Tibial nerve (tissue), 3 donors: ENCODE measurements at regions not wholly inside any gene's neighbourhood (a gene's known extent, or its start where the extent isn't known, plus 50 kb on each side); places are given as distances from the start of the nearest gene placed in this dataset.

Source experiments
- POLR2A ChIP-seq, 2 donors: fragments of 450-650 bp; IDR thresholded peaks; one replicate each; pipeline ENCODE4 v1.6.1; 2017; ENCODE audit warnings: antibody characterized with exemption in 2 of 2, mild to moderate bottlenecking in 2 of 2, moderate library complexity in 2 of 2
- TF ChIP-seq, protein P1 (sequence below), 5 experiments: fragments of 200-600 bp in 3 of 5; fragments of 450-650 bp in 2 of 5; sonication (generic) in 3 of 5; IDR thresholded peaks; one replicate each; pipeline ENCODE4 v1.5.1; 2016 to 2019; ENCODE audit warnings: antibody characterized with exemption in 5 of 5, mild to moderate bottlenecking in 3 of 5, moderate library complexity in 2 of 5

DNA sequence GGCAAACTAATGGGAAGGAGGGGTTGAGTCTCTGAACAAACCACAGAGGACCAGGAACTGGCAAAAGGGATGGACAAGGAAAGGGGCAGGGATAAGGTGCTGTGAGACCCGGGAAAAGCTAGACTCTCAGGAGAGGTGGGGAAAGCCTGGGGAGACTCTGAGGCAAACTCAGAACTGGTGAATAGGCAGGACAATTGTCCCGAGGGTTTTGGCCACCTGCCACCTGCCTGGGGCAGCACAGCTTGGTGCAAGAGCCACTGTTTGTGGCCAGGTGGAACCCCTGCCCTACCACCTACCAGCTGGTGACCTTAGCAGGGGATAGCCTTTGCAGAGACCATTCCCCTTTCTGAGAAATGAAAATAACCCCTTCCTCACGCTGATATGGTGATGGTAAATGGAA is 129.4 kb upstream of the ASB18 start:
- TF ChIP-seq, protein P1, sequence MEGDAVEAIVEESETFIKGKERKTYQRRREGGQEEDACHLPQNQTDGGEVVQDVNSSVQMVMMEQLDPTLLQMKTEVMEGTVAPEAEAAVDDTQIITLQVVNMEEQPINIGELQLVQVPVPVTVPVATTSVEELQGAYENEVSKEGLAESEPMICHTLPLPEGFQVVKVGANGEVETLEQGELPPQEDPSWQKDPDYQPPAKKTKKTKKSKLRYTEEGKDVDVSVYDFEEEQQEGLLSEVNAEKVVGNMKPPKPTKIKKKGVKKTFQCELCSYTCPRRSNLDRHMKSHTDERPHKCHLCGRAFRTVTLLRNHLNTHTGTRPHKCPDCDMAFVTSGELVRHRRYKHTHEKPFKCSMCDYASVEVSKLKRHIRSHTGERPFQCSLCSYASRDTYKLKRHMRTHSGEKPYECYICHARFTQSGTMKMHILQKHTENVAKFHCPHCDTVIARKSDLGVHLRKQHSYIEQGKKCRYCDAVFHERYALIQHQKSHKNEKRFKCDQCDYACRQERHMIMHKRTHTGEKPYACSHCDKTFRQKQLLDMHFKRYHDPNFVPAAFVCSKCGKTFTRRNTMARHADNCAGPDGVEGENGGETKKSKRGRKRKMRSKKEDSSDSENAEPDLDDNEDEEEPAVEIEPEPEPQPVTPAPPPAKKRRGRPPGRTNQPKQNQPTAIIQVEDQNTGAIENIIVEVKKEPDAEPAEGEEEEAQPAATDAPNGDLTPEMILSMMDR (IDR thresholded peaks at IDR 0.05) = no peak
- no peak for TF ChIP-seq POLR2A (IDR thresholded peaks at IDR 0.05)
